GM12878 (cell line): ENCODE measurements at regions not wholly inside any gene's neighbourhood (a gene's known extent, or its start where the extent isn't known, plus 50 kb on each side); places are given as distances from the start of the nearest gene placed in this dataset.

Source experiments
- ATAC-seq: fragments of 200-7000 bp; cut with Tn5 transposase; 3 replicates; pipeline ENCODE4 v1.9.1; 2020; ENCODE audit warnings: mild to moderate bottlenecking, moderate library complexity
- BruUV-seq: library from RNA; stranded (reverse); fragments of 400-500 nt; replicated peaks from 2 replicates; lab custom pipeline; 2021; lab: Mats Ljungman, UMichigan
- CTCF ChIA-PET: fragments of 300-600 bp; sonication (Branson Sonifier 250); formaldehyde crosslinking; extraction: SDS; loops from one replicate; lab custom pipeline; 2021; ENCODE audit warnings: inconsistent platforms; lab: Yijun Ruan, JAX
- POLR2A ChIA-PET: fragments of 350-600 bp; formaldehyde crosslinking; extraction: SDS; loops from one replicate; lab custom pipeline; 2021; ENCODE audit warnings: inconsistent platforms; lab: Charles Lee
- RAD21 ChIA-PET: fragments of 300-600 bp; sonication (Branson Sonifier 250); formaldehyde crosslinking; loops from one replicate; lab custom pipeline; 2023; ENCODE audit warnings: antibody characterized with exemption; ENCODE audit not compliant: unreplicated experiment; lab: Charles Lee
- SMC1A ChIA-PET: fragments of 300-600 bp; sonication (Branson Sonifier 250); formaldehyde crosslinking; loops from one replicate; lab custom pipeline; 2023; ENCODE audit not compliant: unreplicated experiment, uncharacterized antibody; lab: Charles Lee
- DNase-seq: peaks from one replicate; pipeline ENCODE4 v3.0.0-alpha.2; 2011; ENCODE audit warnings: low read depth, low spot score
- FAIRE-seq: peaks from 3 replicates; lab custom pipeline; 2011; peaks lifted over from hg19 to GRCh38; lab: Jason Lieb, UNC
- H2AFZ ChIP-seq: 2 replicates; pipeline ENCODE4 v1.6.0; 2011; ENCODE audit warnings: low read depth, low read length, control low read depth; ENCODE audit not compliant: control insufficient read depth
- H3K27ac ChIP-seq: 2 replicates; pipeline ENCODE4 v1.5.1; 2011; ENCODE audit warnings: control low read depth; ENCODE audit not compliant: control insufficient read depth, insufficient read depth
- H3K27me3 ChIP-seq, 2 experiments: replicated peaks in 1 of 2; 2 replicates each; pipeline versions ENCODE4 v1.6.0 to v1.6.1; 2011; ENCODE audit warnings: low read length in 1 of 2; ENCODE audit not compliant: control insufficient read depth in 2 of 2, insufficient read depth in 2 of 2
- H3K36me3 ChIP-seq, 2 experiments: 2 replicates each; pipeline ENCODE4 v1.5.1; 2011; ENCODE audit warnings: low read length in 1 of 2; ENCODE audit not compliant: control insufficient read depth in 2 of 2, insufficient read depth in 2 of 2
- H3K4me1 ChIP-seq: 2 replicates; pipeline ENCODE4 v1.6.1; 2011; ENCODE audit warnings: mild to moderate bottlenecking, low read length, moderate library complexity, mixed read lengths; ENCODE audit not compliant: control insufficient read depth, insufficient read depth
- H3K4me2 ChIP-seq: 2 replicates; pipeline ENCODE4 v1.6.0; 2011; ENCODE audit warnings: control low read depth; ENCODE audit not compliant: control insufficient read depth, insufficient read depth
- H3K4me3 ChIP-seq: fragments of 200-600 bp; sonication (generic); 2 replicates; pipeline ENCODE4 v1.5.1; 2016
- H3K79me2 ChIP-seq: 2 replicates; pipeline ENCODE4 v1.6.0; 2011; ENCODE audit warnings: low read length; ENCODE audit not compliant: control insufficient read depth, insufficient read depth
- H3K9ac ChIP-seq: 2 replicates; pipeline ENCODE4 v1.8.0; 2011; ENCODE audit warnings: low read length, control low read depth, mixed read lengths; ENCODE audit not compliant: control insufficient read depth, insufficient read depth
- H3K9me3 ChIP-seq: replicated peaks from 3 replicates; pipeline ENCODE4 v1.5.1; 2011; ENCODE audit warnings: mild to moderate bottlenecking, low read length; ENCODE audit not compliant: control insufficient read depth, insufficient read depth
- H4K20me1 ChIP-seq: 2 replicates; pipeline ENCODE4 v1.6.0; 2011; ENCODE audit not compliant: control insufficient read depth, insufficient read depth
- BCL11A ChIP-seq: IDR thresholded peaks from 2 replicates; pipeline ENCODE4 v1.6.1; 2011; ENCODE audit warnings: low read depth, low read length
- BMI1 ChIP-seq: fragments of 450-650 bp; IDR thresholded peaks from 2 replicates; pipeline ENCODE4 v1.6.1; 2016; ENCODE audit warnings: mild to moderate bottlenecking, moderate library complexity, borderline replicate concordance
- BRCA1 ChIP-seq: IDR thresholded peaks from 2 replicates; pipeline ENCODE4 v1.6.1; 2011; ENCODE audit warnings: low read depth, low read length, improper control_type of control experiment
- CUX1 ChIP-seq: IDR thresholded peaks from 2 replicates; pipeline ENCODE4 v1.6.1; 2012; ENCODE audit warnings: improper control_type of control experiment, low read depth, low read length; ENCODE audit not compliant: insufficient replicate concordance
- HDGF ChIP-seq: fragments of 450-650 bp; IDR thresholded peaks from 2 replicates; pipeline ENCODE4 v1.6.1; 2016; ENCODE audit warnings: antibody characterized with exemption
- KAT2A ChIP-seq: conservative IDR thresholded peaks from 2 replicates; pipeline ENCODE4 v1.6.1; 2011; ENCODE audit warnings: low read depth, low read length; ENCODE audit not compliant: control insufficient read depth
- NFYA ChIP-seq: IDR thresholded peaks from 2 replicates; pipeline ENCODE4 v1.6.1; 2011; ENCODE audit warnings: low read depth, mild to moderate bottlenecking, low read length, improper control_type of control experiment, borderline replicate concordance
- NFYB ChIP-seq: IDR thresholded peaks from 2 replicates; pipeline ENCODE4 v1.6.1; 2011; ENCODE audit warnings: low read depth, mild to moderate bottlenecking, low read length, improper control_type of control experiment, moderate library complexity; ENCODE audit not compliant: insufficient read depth
- POLR2A ChIP-seq: IDR thresholded peaks from 2 replicates; pipeline ENCODE4 v1.6.1; 2011; ENCODE audit warnings: low read depth, mild to moderate bottlenecking, low read length
- RBBP5 ChIP-seq: fragments of 200-600 bp; sonication (generic); conservative IDR thresholded peaks from 2 replicates; pipeline ENCODE4 v1.6.1; 2016
- SIN3A ChIP-seq: IDR thresholded peaks from 2 replicates; pipeline ENCODE4 v1.6.1; 2012; ENCODE audit warnings: low read depth, low read length, improper control_type of control experiment
- SIX5 ChIP-seq: IDR thresholded peaks from 2 replicates; pipeline ENCODE4 v1.6.1; 2011; ENCODE audit warnings: mild to moderate bottlenecking, low read depth, low read length, moderate library complexity; ENCODE audit not compliant: severe bottlenecking
- SMARCA5 ChIP-seq: fragments of 450-650 bp; IDR thresholded peaks from 2 replicates; pipeline ENCODE4 v1.6.1; 2017; ENCODE audit warnings: mild to moderate bottlenecking
- SRF ChIP-seq, 2 experiments: IDR thresholded peaks; 2 replicates each; pipeline ENCODE4 v1.6.1; 2011; ENCODE audit warnings: low read depth in 2 of 2, low read length in 2 of 2, mild to moderate bottlenecking in 1 of 2, moderate library complexity in 1 of 2
- STAT3 ChIP-seq: IDR thresholded peaks from 2 replicates; pipeline ENCODE4 v1.6.1; 2011; ENCODE audit warnings: low read depth, low read length, improper control_type of control experiment
- TARDBP ChIP-seq: IDR thresholded peaks from 2 replicates; pipeline ENCODE4 v1.6.1; 2016; ENCODE audit warnings: borderline replicate concordance
- USF1 ChIP-seq: IDR thresholded peaks from 2 replicates; pipeline ENCODE4 v1.6.1; 2011; ENCODE audit warnings: borderline replicate concordance, low read depth, mild to moderate bottlenecking, moderate library complexity, mixed read lengths, low read length; ENCODE audit not compliant: insufficient read depth; ENCODE audit errors: extremely low read length
- ZBED1 ChIP-seq: IDR thresholded peaks from 2 replicates; pipeline ENCODE4 v1.6.1; 2016; ENCODE audit warnings: borderline replicate concordance
- ZBTB33 ChIP-seq: fragments of 450-650 bp; IDR thresholded peaks from 2 replicates; pipeline ENCODE4 v1.6.1; 2017; ENCODE audit warnings: mild to moderate bottlenecking
- WGBS: methylation state at CpG from one replicate; pipeline ENCODE4 v1.1.6; 2016; ENCODE audit warnings: low lambda C conversion rate; ENCODE audit not compliant: insufficient replicate concordance, insufficient coverage; ENCODE audit errors: missing lambda C conversion rate; 5-methylcytosine and 5-hydroxymethylcytosine counted together
- in situ Hi-C: fragments of 300-500 bp; cut with MboI; formaldehyde crosslinking; loops from 9 replicates; pipeline ENCODE4 v1.14.3; 2018; ENCODE audit warnings: mixed read lengths
- intact Hi-C: fragments of 100-400 bp; cut with micrococcal nuclease; formaldehyde crosslinking; loops from one replicate; pipeline ENCODE4 v1.14.2; 2022; ENCODE audit not compliant: unreplicated experiment

- Histone ChIP-seq H3K27me3 (no peaks in the 10 kb centered on the region), H3K79me2 (no peaks in the 10 kb centered on the region), H4K20me1 (no peaks in the 10 kb centered on the region), H3K4me3 (no peak overlapping the region), H3K4me2 (no peak overlapping the region), H3K27ac (no peak overlapping the region), H3K9me3 (no peaks in the 10 kb centered on the region), H3K36me3 (no peaks in the 10 kb centered on the region), H2AFZ (no peak overlapping the region), H3K4me1 (no peaks in the 10 kb centered on the region), H3K9ac (no peak overlapping the region)
- RAD21 ChIA-PET = no interaction called here
- FAIRE-seq (no peak), ATAC-seq (no peak), DNase-seq (no peak)
- SMC1A ChIA-PET = no interaction called here
- WGBS = 31% methylated on average over 3 of the region's 3 CpGs
- BruUV-seq = no TSS peak
- in situ Hi-C loops = no loop called here
- TF ChIP-seq USF1 = no peak
- TF ChIP-seq ZBTB33 = no peak
- TF ChIP-seq RBBP5 = no peak
- no peak for TF ChIP-seq BRCA1
- TF ChIP-seq HDGF = no peak
- no peak for TF ChIP-seq SIX5
- no peak for TF ChIP-seq BCL11A
- TF ChIP-seq BMI1 = no peak
- TF ChIP-seq SRF (IDR thresholded peaks at IDR 0.05; ENCODE audit: low read depth in 2 of 2, low read length in 2 of 2) = no peak
- no peak for TF ChIP-seq NFYA
- TF ChIP-seq POLR2A = no peak
- TF ChIP-seq TARDBP = no peak
- TF ChIP-seq ZBED1 = no peak
- TF ChIP-seq CUX1 = no peak
- no peak for TF ChIP-seq SMARCA5
- no peak for TF ChIP-seq KAT2A
- TF ChIP-seq SIN3A = no peak
- TF ChIP-seq NFYB = no peak
- TF ChIP-seq STAT3 = no peak
- intact Hi-C loops = no loop called here
- CTCF ChIA-PET = no interaction called here
- POLR2A ChIA-PET = no interaction called here
Measured at GRCh38 chr15:101590785-101591184, 61.4 kb downstream of the TM2D3 start.
